GM12878 (cell line): ENCODE measurements at regions not wholly inside any gene's neighbourhood (a gene's known extent, or its start where the extent isn't known, plus 50 kb on each side); places are given as distances from the start of the nearest gene placed in this dataset.

Source experiments
- ATAC-seq: fragments of 200-7000 bp; cut with Tn5 transposase; 3 replicates; pipeline ENCODE4 v1.9.1; 2020; ENCODE audit warnings: mild to moderate bottlenecking, moderate library complexity
- BruUV-seq: library from RNA; stranded (reverse); fragments of 400-500 nt; replicated peaks from 2 replicates; lab custom pipeline; 2021; lab: Mats Ljungman, UMichigan
- CTCF ChIA-PET: fragments of 300-600 bp; sonication (Branson Sonifier 250); formaldehyde crosslinking; extraction: SDS; loops from one replicate; lab custom pipeline; 2021; ENCODE audit warnings: inconsistent platforms; lab: Yijun Ruan, JAX
- POLR2A ChIA-PET: fragments of 350-600 bp; formaldehyde crosslinking; extraction: SDS; loops from one replicate; lab custom pipeline; 2021; ENCODE audit warnings: inconsistent platforms; lab: Charles Lee
- RAD21 ChIA-PET: fragments of 300-600 bp; sonication (Branson Sonifier 250); formaldehyde crosslinking; loops from one replicate; lab custom pipeline; 2023; ENCODE audit warnings: antibody characterized with exemption; ENCODE audit not compliant: unreplicated experiment; lab: Charles Lee
- SMC1A ChIA-PET: fragments of 300-600 bp; sonication (Branson Sonifier 250); formaldehyde crosslinking; loops from one replicate; lab custom pipeline; 2023; ENCODE audit not compliant: unreplicated experiment, uncharacterized antibody; lab: Charles Lee
- DNase-seq: peaks from one replicate; pipeline ENCODE4 v3.0.0-alpha.2; 2011; ENCODE audit warnings: low read depth, low spot score
- FAIRE-seq: peaks from 3 replicates; lab custom pipeline; 2011; peaks lifted over from hg19 to GRCh38; lab: Jason Lieb, UNC
- H2AFZ ChIP-seq: 2 replicates; pipeline ENCODE4 v1.6.0; 2011; ENCODE audit warnings: low read depth, low read length, control low read depth; ENCODE audit not compliant: control insufficient read depth
- H3K27ac ChIP-seq: 2 replicates; pipeline ENCODE4 v1.5.1; 2011; ENCODE audit warnings: control low read depth; ENCODE audit not compliant: control insufficient read depth, insufficient read depth
- H3K27me3 ChIP-seq, 2 experiments: replicated peaks in 1 of 2; 2 replicates each; pipeline versions ENCODE4 v1.6.0 to v1.6.1; 2011; ENCODE audit warnings: low read length in 1 of 2; ENCODE audit not compliant: control insufficient read depth in 2 of 2, insufficient read depth in 2 of 2
- H3K36me3 ChIP-seq, 2 experiments: 2 replicates each; pipeline ENCODE4 v1.5.1; 2011; ENCODE audit warnings: low read length in 1 of 2; ENCODE audit not compliant: control insufficient read depth in 2 of 2, insufficient read depth in 2 of 2
- H3K4me1 ChIP-seq: 2 replicates; pipeline ENCODE4 v1.6.1; 2011; ENCODE audit warnings: mild to moderate bottlenecking, low read length, moderate library complexity, mixed read lengths; ENCODE audit not compliant: control insufficient read depth, insufficient read depth
- H3K4me2 ChIP-seq: 2 replicates; pipeline ENCODE4 v1.6.0; 2011; ENCODE audit warnings: control low read depth; ENCODE audit not compliant: control insufficient read depth, insufficient read depth
- H3K4me3 ChIP-seq: fragments of 200-600 bp; sonication (generic); 2 replicates; pipeline ENCODE4 v1.5.1; 2016
- H3K79me2 ChIP-seq: 2 replicates; pipeline ENCODE4 v1.6.0; 2011; ENCODE audit warnings: low read length; ENCODE audit not compliant: control insufficient read depth, insufficient read depth
- H3K9ac ChIP-seq: 2 replicates; pipeline ENCODE4 v1.8.0; 2011; ENCODE audit warnings: low read length, control low read depth, mixed read lengths; ENCODE audit not compliant: control insufficient read depth, insufficient read depth
- H3K9me3 ChIP-seq: replicated peaks from 3 replicates; pipeline ENCODE4 v1.5.1; 2011; ENCODE audit warnings: mild to moderate bottlenecking, low read length; ENCODE audit not compliant: control insufficient read depth, insufficient read depth
- H4K20me1 ChIP-seq: 2 replicates; pipeline ENCODE4 v1.6.0; 2011; ENCODE audit not compliant: control insufficient read depth, insufficient read depth
- BRCA1 ChIP-seq: IDR thresholded peaks from 2 replicates; pipeline ENCODE4 v1.6.1; 2011; ENCODE audit warnings: low read depth, low read length, improper control_type of control experiment
- HDGF ChIP-seq: fragments of 450-650 bp; IDR thresholded peaks from 2 replicates; pipeline ENCODE4 v1.6.1; 2016; ENCODE audit warnings: antibody characterized with exemption
- TARDBP ChIP-seq: IDR thresholded peaks from 2 replicates; pipeline ENCODE4 v1.6.1; 2016; ENCODE audit warnings: borderline replicate concordance
- WGBS: methylation state at CpG from one replicate; pipeline ENCODE4 v1.1.6; 2016; ENCODE audit warnings: low lambda C conversion rate; ENCODE audit not compliant: insufficient replicate concordance, insufficient coverage; ENCODE audit errors: missing lambda C conversion rate; 5-methylcytosine and 5-hydroxymethylcytosine counted together
- in situ Hi-C: fragments of 300-500 bp; cut with MboI; formaldehyde crosslinking; loops from 9 replicates; pipeline ENCODE4 v1.14.3; 2018; ENCODE audit warnings: mixed read lengths
- intact Hi-C: fragments of 100-400 bp; cut with micrococcal nuclease; formaldehyde crosslinking; loops from one replicate; pipeline ENCODE4 v1.14.2; 2022; ENCODE audit not compliant: unreplicated experiment
- TF ChIP-seq, protein P1 (sequence below): IDR thresholded peaks from 2 replicates; pipeline ENCODE4 v1.6.1; 2011; ENCODE audit warnings: mild to moderate bottlenecking, low read depth, low read length, moderate library complexity; ENCODE audit not compliant: insufficient replicate concordance
- TF ChIP-seq, protein P2 (sequence below): fragments of 450-650 bp; IDR thresholded peaks from 2 replicates; pipeline ENCODE4 v1.6.1; 2016; ENCODE audit warnings: mild to moderate bottlenecking
- TF ChIP-seq, protein P3 (sequence below): fragments of 450-650 bp; formaldehyde crosslinking; IDR thresholded peaks from 2 replicates; pipeline ENCODE4 v1.4.0; 2020; ENCODE audit warnings: mild to moderate bottlenecking, moderate library complexity
- TF ChIP-seq, protein P4 (sequence below): IDR thresholded peaks from 2 replicates; pipeline ENCODE4 v1.6.1; 2012; ENCODE audit warnings: low read depth, low read length, improper control_type of control experiment

DNA sequence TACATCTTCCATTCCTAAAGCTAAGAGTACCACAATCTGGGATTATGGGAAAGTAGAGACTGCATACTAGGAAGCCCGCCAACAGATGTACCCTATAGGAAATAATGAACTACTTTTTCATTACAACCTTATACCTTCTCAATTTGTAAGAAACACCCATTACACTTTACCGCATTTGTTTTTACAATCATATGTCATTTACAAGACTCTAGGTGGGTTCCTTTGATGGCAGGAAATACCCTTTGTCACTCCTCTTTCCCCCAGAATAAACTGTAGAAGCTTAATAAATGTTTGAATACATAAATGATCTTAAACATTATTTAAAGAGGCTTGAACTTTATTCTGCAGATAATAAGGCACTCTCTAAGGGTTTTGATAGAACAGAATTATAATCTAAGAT is 150.1 kb upstream of the TGFBR2 start:
- Histone ChIP-seq H3K4me1 (no peaks in the 10 kb centered on the region), H3K4me2 (no peak overlapping the region), H4K20me1 (no peaks in the 10 kb centered on the region), H3K9ac (no peak overlapping the region), H3K27ac (no peak overlapping the region), H3K4me3 (no peak overlapping the region), H3K27me3 (no peaks in the 10 kb centered on the region), H3K79me2 (no peaks in the 10 kb centered on the region), H3K36me3 (no peaks in the 10 kb centered on the region), H2AFZ (no peak overlapping the region), H3K9me3 (no peaks in the 10 kb centered on the region)
- 74% methylated on average over 2 of the region's 2 CpGs for WGBS
- DNase-seq (no peak), ATAC-seq (no peak), FAIRE-seq (no peak)
- TF ChIP-seq, protein P1, sequence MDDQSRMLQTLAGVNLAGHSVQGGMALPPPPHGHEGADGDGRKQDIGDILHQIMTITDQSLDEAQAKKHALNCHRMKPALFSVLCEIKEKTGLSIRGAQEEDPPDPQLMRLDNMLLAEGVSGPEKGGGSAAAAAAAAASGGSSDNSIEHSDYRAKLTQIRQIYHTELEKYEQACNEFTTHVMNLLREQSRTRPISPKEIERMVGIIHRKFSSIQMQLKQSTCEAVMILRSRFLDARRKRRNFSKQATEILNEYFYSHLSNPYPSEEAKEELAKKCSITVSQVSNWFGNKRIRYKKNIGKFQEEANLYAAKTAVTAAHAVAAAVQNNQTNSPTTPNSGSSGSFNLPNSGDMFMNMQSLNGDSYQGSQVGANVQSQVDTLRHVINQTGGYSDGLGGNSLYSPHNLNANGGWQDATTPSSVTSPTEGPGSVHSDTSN = no peak
- TF ChIP-seq, protein P2, sequence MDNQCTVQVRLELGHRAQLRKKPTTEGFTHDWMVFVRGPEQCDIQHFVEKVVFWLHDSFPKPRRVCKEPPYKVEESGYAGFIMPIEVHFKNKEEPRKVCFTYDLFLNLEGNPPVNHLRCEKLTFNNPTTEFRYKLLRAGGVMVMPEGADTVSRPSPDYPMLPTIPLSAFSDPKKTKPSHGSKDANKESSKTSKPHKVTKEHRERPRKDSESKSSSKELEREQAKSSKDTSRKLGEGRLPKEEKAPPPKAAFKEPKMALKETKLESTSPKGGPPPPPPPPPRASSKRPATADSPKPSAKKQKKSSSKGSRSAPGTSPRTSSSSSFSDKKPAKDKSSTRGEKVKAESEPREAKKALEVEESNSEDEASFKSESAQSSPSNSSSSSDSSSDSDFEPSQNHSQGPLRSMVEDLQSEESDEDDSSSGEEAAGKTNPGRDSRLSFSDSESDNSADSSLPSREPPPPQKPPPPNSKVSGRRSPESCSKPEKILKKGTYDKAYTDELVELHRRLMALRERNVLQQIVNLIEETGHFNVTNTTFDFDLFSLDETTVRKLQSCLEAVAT = no peak
- TF ChIP-seq, protein P3, sequence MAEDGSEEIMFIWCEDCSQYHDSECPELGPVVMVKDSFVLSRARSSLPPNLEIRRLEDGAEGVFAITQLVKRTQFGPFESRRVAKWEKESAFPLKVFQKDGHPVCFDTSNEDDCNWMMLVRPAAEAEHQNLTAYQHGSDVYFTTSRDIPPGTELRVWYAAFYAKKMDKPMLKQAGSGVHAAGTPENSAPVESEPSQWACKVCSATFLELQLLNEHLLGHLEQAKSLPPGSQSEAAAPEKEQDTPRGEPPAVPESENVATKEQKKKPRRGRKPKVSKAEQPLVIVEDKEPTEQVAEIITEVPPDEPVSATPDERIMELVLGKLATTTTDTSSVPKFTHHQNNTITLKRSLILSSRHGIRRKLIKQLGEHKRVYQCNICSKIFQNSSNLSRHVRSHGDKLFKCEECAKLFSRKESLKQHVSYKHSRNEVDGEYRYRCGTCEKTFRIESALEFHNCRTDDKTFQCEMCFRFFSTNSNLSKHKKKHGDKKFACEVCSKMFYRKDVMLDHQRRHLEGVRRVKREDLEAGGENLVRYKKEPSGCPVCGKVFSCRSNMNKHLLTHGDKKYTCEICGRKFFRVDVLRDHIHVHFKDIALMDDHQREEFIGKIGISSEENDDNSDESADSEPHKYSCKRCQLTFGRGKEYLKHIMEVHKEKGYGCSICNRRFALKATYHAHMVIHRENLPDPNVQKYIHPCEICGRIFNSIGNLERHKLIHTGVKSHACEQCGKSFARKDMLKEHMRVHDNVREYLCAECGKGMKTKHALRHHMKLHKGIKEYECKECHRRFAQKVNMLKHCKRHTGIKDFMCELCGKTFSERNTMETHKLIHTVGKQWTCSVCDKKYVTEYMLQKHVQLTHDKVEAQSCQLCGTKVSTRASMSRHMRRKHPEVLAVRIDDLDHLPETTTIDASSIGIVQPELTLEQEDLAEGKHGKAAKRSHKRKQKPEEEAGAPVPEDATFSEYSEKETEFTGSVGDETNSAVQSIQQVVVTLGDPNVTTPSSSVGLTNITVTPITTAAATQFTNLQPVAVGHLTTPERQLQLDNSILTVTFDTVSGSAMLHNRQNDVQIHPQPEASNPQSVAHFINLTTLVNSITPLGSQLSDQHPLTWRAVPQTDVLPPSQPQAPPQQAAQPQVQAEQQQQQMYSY = no peak
- no peak for TF ChIP-seq TARDBP
- TF ChIP-seq, protein P4, sequence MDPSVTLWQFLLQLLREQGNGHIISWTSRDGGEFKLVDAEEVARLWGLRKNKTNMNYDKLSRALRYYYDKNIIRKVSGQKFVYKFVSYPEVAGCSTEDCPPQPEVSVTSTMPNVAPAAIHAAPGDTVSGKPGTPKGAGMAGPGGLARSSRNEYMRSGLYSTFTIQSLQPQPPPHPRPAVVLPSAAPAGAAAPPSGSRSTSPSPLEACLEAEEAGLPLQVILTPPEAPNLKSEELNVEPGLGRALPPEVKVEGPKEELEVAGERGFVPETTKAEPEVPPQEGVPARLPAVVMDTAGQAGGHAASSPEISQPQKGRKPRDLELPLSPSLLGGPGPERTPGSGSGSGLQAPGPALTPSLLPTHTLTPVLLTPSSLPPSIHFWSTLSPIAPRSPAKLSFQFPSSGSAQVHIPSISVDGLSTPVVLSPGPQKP = no peak
- TF ChIP-seq BRCA1 = no peak
- no peak for TF ChIP-seq HDGF
- intact Hi-C loops (no loop called here), in situ Hi-C loops (no loop called here)
- ChIA-PET POLR2A (interaction anchor here (0.6 kb wide), 1 partner anchor 99 kb away, joined by 4 read pairs; no protein-coding TSS in a partner anchor), RAD21 (no interaction called here), SMC1A (interaction anchor here (0.6 to 1.7 kb wide), 3 partner anchors 8 to 236 kb away, joined by 3 to 4 read pairs (median 3); no protein-coding TSS in a partner anchor), CTCF (interaction anchor here (0.5 to 1.1 kb wide), 3 partner anchors 20 to 121 kb away, joined by 3 to 4 read pairs (median 4); no protein-coding TSS in a partner anchor)
- BruUV-seq = no TSS peak
